Kidney capillary endothelial cell (primary cell): ENCODE measurements at regions not wholly inside any gene's neighbourhood (a gene's known extent, or its start where the extent isn't known, plus 50 kb on each side); places are given as distances from the start of the nearest gene placed in this dataset.
"Not testable (repeated sequence)": the region's sequence is repeated elsewhere in the genome, so short reads cannot be mapped to it uniquely, and the experiment has no call there.

Experiments
- DNase-seq: peaks from one replicate; pipeline ENCODE4 v3.0.0-alpha.2; 2018; ENCODE audit warnings: low spot score

GRCh38 chr7:119606297-119606696 lies 666.7 kb upstream of the KCND2 start:
- DNase-seq, result no peak

GRCh38 chr7:119620769-119621168 lies 652.2 kb upstream of the KCND2 start:
- DNase-seq, result no peak

- DNase-seq, result no peak
These were observed 649.5 kb upstream of the KCND2 start for GRCh38 chr7:119623427-119623826.

GRCh38 chr7:119630406-119630969 lies 642.5 kb upstream of the KCND2 start:
- no peak for DNase-seq

GRCh38 chr7:119633812-119634211 lies 639.2 kb upstream of the KCND2 start:
- not testable (repeated sequence) for DNase-seq

GRCh38 chr7:119640326-119640725 lies 632.6 kb upstream of the KCND2 start:
- no peak for DNase-seq

GRCh38 chr7:119640861-119641260 lies 632.1 kb upstream of the KCND2 start:
- DNase-seq, result no peak

GRCh38 chr7:119643558-119643957 lies 629.4 kb upstream of the KCND2 start:
- DNase-seq, result no peak

- no peak for DNase-seq
These were observed 625.7 kb upstream of the KCND2 start for GRCh38 chr7:119647286-119647685.

GRCh38 chr7:119648752-119649151 lies 624.2 kb upstream of the KCND2 start:
- DNase-seq, result not testable (repeated sequence)

- DNase-seq, result no peak
These were observed 612.9 kb upstream of the KCND2 start for GRCh38 chr7:119660080-119660479.

- peak; percentile 80 for DNase-seq
These were observed 608.4 kb upstream of the KCND2 start for GRCh38 chr7:119664601-119665000.

GRCh38 chr7:119665796-119666195 lies 607.2 kb upstream of the KCND2 start:
- DNase-seq, result no peak

- DNase-seq, result no peak
These were observed 591.6 kb upstream of the KCND2 start for GRCh38 chr7:119681336-119681735.

GRCh38 chr7:119684763-119685162 lies 588.2 kb upstream of the KCND2 start:
- no peak for DNase-seq

- DNase-seq, result no peak
These were observed 587.1 kb upstream of the KCND2 start for GRCh38 chr7:119685906-119686305.

- DNase-seq, result no peak
These were observed 584.1 kb upstream of the KCND2 start for GRCh38 chr7:119688831-119689230.

GRCh38 chr7:119692541-119692940 lies 580.4 kb upstream of the KCND2 start:
- no peak for DNase-seq

GRCh38 chr7:119694506-119694905 lies 578.5 kb upstream of the KCND2 start:
- DNase-seq, result no peak

- DNase-seq, result no peak
These were observed 576.6 kb upstream of the KCND2 start for GRCh38 chr7:119696336-119696735.

GRCh38 chr7:119703895-119704294 lies 569.1 kb upstream of the KCND2 start:
- no peak for DNase-seq

- DNase-seq, result no peak
These were observed 566.4 kb upstream of the KCND2 start for GRCh38 chr7:119706608-119707007.

GRCh38 chr7:119708891-119709290 lies 564.1 kb upstream of the KCND2 start:
- no peak for DNase-seq

- DNase-seq, result no peak
These were observed 561.9 kb upstream of the KCND2 start for GRCh38 chr7:119711104-119711503.
